ENCODE measurements at regions not wholly inside any gene's neighbourhood (a gene's known extent, or its start where the extent isn't known, plus 50 kb on each side); places are given as distances from the start of the nearest gene placed in this dataset.
A peak's percentile ranks its signal among the peaks of the same experiment; 100 is the strongest.

DNA sequence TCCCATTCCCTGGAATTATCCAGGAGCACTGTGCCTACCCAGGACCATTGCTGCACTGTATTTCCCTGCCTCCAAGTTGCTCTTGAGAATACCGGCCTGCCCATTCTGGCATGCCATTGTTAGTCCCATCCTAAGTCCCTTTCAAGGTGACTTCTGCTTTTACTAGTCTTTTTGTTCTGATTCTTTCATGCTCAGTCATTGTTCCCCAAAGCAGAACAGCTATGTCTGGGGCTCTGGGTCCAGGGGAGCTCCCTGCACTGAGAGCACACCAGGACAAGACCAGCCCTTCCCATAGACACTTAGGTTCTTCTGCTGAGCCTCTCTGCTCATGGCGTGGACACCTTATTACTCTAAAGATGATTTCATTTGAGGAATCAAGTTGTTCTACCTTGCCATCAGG is 388.9 kb upstream of the KLF4 start:
- DNase-seq, result no peak
- intact Hi-C loops (cut with DNase I), result no loop called here
- no peak for ATAC-seq (ENCODE audit: poor library complexity)

DNA sequence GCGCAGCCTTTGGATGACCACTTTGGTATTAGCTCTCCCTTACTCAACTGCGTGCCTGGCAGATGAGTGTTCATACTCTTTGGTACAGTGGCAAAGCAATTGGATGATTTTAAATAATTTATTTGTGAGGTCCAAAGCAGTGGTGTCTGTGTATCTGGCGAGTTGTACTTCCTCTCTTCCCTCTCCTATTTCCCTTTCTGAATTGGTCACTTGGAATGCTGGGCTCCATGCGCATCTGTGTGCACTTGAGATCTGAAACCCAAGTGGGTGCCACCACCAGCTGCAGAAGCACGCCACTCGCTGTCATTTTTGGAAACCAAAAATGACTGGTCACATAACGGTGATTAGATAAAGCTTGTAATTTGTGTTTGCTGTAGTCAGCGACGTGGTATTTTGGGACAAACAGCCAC is 386.0 kb upstream of the KLF4 start:
- ATAC-seq (ENCODE audit: poor library complexity) (peak; percentile 60), DNase-seq (no peak)
- intact Hi-C loops (cut with DNase I), result no loop called here

- DNase-seq (no peak), ATAC-seq (ENCODE audit: poor library complexity) (peak; percentile 53)
- intact Hi-C loops (cut with DNase I), result no loop called here
These were observed 385.2 kb upstream of the KLF4 start for GRCh38 chr9:107874591-107875369.

GRCh38 chr9:107874137-107874536 is 384.6 kb upstream of the KLF4 start:
- DNase-seq (no peak), ATAC-seq (ENCODE audit: poor library complexity) (no peak)
- intact Hi-C loops (cut with DNase I), result no loop called here

DNA sequence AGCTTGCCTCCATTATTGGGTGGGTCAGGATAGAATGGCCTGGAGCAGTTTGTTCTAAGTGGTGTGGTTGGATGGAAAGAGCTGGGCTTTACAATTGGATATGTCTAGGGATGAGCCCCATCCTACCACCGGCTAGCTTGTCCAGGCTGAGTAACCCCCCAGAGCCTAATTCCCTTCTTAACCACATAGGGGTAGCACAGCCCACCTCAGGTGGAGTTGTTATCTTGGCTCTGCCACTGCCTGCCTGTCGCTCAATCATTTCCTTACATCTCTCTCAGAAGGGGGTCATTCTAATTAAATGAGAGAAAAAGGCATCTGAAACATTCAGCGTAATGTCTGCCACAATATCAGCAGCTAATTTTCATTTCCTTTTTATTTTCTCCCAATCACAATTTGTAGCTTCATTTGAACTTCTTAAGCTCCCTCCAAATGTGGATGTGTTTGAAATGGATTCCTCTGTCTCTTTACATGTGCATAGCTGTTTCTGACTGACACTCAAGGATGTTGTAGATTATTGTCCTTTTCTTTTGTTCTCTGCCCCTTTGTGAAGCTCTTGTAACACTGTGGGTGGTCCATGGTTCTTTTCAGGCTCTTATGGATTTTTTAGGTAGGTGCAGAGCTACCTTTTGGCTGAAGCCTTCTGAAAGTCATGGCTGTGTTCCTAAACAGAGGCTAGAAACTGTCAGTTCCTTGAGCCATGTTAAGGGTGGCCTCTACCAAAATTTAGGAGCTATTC is 383.1 kb upstream of the KLF4 start:
- intact Hi-C loops (cut with DNase I), result no loop called here
- no peak for ATAC-seq (ENCODE audit: poor library complexity)
- no peak for DNase-seq

GRCh38 chr9:107870927-107871680 is 381.5 kb upstream of the KLF4 start:
- intact Hi-C loops (cut with DNase I), result no loop called here
- ATAC-seq (ENCODE audit: poor library complexity), result no peak
- no peak for DNase-seq

DNA sequence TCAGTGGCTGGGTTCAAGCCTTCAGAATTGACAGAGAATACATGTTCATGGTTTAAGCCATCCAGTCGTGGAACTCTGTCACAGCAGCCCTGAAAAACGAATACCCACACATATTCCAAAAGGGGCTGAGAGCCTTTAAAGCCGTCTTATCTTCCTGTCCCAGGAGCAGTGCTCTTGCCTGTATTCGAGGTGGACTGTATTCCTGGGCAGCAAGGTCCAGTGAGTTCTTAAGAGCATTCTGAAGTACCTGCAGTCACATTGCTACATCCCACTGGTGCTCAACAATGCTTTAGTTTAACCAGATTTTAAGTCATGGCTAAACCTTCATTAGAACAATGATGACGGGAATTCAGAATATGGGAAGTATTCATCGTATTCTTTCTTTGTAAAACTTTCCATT is 380.7 kb upstream of the KLF4 start:
- ATAC-seq (ENCODE audit: poor library complexity), result no peak
- intact Hi-C loops (cut with DNase I), result no loop called here
- DNase-seq, result no peak

DNA sequence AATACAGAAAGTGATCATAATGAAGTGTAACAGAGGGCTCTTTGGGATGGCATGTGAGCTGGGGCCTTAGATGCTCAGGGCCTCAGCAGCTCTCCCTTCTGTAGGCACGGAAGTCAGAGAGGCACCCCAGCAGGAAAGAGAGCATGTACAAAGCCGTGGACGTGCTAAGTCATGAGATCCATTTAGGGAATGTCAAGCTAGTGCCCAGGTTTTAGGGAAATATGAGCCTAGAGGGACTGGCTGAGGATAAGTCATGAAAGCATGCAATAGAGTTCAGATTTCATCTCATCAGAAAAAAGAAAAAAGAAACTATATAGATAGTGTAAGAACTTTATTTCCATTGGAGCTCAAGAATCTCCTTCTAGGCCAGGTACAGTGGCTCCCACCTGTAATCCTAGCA is 379.5 kb upstream of the KLF4 start:
- intact Hi-C loops (cut with DNase I), result no loop called here
- DNase-seq (no peak), ATAC-seq (ENCODE audit: poor library complexity) (no peak)

DNA sequence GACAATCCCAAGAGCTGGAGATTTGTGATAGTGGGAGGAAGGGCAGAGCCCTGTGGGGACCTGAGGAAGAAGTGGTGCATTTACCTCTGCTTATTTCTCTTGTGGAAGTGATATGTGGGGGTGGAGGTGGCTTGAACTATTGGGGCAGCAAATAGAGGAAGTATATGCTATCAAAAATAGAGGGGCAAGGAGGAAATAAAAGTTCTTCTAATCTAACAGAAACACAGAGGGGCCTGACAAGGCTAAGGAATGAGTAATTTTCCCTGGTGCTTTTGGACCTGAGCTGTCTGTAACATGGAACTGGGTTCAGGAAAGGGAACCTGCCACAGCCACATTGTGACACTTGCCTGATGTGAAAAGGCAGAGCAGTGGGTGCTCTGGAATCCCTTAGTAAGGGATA is 378.6 kb upstream of the KLF4 start:
- DNase-seq (no peak), ATAC-seq (ENCODE audit: poor library complexity) (no peak)
- intact Hi-C loops (cut with DNase I), result no loop called here

DNA sequence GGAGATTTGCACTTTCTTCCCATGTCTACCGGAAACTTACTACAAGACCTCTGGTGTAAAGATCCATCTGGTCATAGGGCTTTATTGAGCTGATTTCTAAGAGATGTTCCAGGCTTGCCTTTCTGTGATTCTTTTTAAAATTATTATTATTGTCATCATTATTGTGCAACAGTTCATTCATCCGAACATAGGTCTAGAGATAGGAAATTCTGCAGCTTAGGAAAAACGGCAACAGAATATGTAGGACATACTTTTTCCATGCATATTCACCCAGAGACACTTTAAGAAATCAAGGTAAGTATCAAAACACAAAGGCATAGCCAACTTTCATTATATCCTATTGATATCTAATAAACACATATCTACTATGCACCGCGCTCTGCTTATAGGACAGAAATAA is 378.2 kb upstream of the KLF4 start:
- ATAC-seq (ENCODE audit: poor library complexity) (no peak), DNase-seq (no peak)
- intact Hi-C loops (cut with DNase I), result no loop called here

- no peak for ATAC-seq (ENCODE audit: poor library complexity)
- DNase-seq, result no peak
- intact Hi-C loops (cut with DNase I), result no loop called here
These were observed 377.2 kb upstream of the KLF4 start for GRCh38 chr9:107866711-107867311.

DNA sequence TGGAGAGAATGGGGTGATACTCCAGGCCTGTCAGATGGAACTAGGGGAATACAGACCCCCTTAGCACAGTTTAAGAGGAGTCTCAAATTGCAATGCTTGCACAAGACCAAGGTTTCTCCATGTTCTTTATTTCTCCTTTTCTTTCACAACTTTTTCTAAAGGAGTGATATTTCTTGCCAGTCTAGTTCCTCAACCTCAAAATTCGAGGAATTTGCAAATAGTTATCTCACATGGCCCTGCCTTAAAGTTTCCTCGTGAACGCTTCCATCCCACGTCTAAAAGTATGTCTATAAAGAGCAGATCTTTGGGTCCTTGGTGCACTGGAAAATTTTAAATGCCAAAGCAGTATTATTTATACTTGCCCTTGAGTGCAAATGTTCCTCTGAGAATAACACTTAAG is 373.8 kb upstream of the KLF4 start:
- ATAC-seq (ENCODE audit: poor library complexity), result peak; percentile 45
- intact Hi-C loops (cut with DNase I), result no loop called here
- DNase-seq, result no peak

GRCh38 chr9:107862881-107863280 is 373.3 kb upstream of the KLF4 start:
- DNase-seq (no peak), ATAC-seq (ENCODE audit: poor library complexity) (peak; percentile 25)
- intact Hi-C loops (cut with DNase I), result no loop called here

- DNase-seq, result no peak
- peak; percentile 51 for ATAC-seq (ENCODE audit: poor library complexity)
- intact Hi-C loops (cut with DNase I), result no loop called here
These were observed 372.8 kb upstream of the KLF4 start for GRCh38 chr9:107862323-107862722.

DNA sequence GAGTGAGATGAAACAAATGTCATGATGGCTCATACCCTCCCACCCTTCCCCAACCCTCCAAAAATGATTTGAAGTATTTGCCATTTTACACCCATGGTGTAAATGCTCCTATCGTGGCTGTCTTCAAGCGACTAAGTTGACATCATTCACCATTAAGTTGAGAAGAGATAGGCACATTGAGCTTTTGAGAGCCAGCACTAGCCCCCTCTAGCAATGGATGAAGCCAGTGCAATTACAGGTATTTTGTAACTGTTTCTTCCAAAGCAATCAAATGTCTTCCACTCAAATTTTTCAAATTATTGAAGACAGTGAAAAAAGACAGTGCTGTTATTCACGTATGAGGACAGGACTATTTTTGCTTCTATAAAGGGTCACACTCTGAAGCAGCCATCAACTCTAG is 371.5 kb upstream of the KLF4 start:
- DNase-seq (no peak), ATAC-seq (ENCODE audit: poor library complexity) (no peak)
- intact Hi-C loops (cut with DNase I), result no loop called here

DNA sequence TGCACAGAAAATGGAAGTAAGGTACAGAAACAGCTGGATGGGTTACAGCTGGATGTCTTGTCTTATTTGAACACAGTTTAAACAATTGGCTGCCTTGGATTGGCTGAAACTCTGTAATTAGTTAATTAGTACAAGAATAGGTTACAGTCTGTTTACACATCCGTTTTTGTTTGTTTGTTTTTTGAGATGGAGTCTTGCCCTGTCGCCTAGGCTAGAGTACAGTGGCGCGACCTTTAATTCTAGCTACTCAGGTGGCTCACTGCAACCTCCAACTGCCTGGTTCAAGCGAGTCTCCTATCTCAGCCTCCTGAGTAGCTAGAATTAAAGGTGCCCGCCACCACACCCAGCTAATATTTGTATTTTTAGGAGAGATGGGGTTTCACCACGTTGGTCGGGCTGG is 368.7 kb upstream of the KLF4 start:
- ATAC-seq (ENCODE audit: poor library complexity) (no peak), DNase-seq (no peak)
- intact Hi-C loops (cut with DNase I), result no loop called here

GRCh38 chr9:107856633-107857032 is 367.1 kb upstream of the KLF4 start:
- ATAC-seq (ENCODE audit: poor library complexity), result no peak
- DNase-seq, result no peak
- intact Hi-C loops (cut with DNase I), result no loop called here

DNA sequence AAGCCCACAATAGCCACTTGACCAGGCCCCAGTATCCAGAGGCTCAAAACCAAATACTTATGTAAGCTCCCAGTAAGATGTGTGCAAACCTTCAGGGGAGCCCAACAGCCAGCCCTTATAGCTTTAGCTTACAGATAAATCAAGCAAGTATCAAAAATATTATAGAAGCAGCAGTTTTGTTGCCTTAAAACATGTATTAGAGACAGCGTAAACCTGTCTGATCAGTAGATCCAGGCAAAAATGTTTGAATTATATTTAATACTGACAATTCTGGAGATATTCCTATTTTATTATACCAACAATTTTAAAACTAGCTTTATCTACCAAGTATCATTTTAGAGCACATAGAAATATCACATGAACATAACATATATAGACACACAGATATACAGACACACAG is 365.6 kb upstream of the KLF4 start:
- intact Hi-C loops (cut with DNase I), result no loop called here
- ATAC-seq (ENCODE audit: poor library complexity) (no peak), DNase-seq (no peak)

GRCh38 chr9:107853461-107853860 is 363.9 kb upstream of the KLF4 start:
- ATAC-seq (ENCODE audit: poor library complexity) (no peak), DNase-seq (no peak)
- intact Hi-C loops (cut with DNase I), result no loop called here
